ENCODE measurements at regions not wholly inside any gene's neighbourhood (a gene's known extent, or its start where the extent isn't known, plus 50 kb on each side); places are given as distances from the start of the nearest gene placed in this dataset.

- Histone ChIP-seq H3K9me3 (ENCODE audit: control insufficient read depth in 2 of 3, low read length in 3 of 3) (no peaks in the 10 kb centered on the region), H3K4me3 (ENCODE audit: low read length) (no peak overlapping the region), H3K4me1 (ENCODE audit: control insufficient read depth in 2 of 2, insufficient read depth in 2 of 2, low read length in 2 of 2) (no peaks in the 10 kb centered on the region), H3K27ac (ENCODE audit: low read depth, low read length) (no peak overlapping the region), H3K36me3 (ENCODE audit: control insufficient read depth in 2 of 3, insufficient read depth in 3 of 3, low read length in 3 of 3) (no peaks in the 10 kb centered on the region), H3K27me3 (ENCODE audit: control insufficient read depth in 2 of 2, insufficient read depth in 2 of 2, low read length in 2 of 2) (no peaks in the 10 kb centered on the region)
- Mint-ChIP-seq H3K27me3 (peaks cover 9 to 26% (median 20%) of the 10 kb centered on the region in 5 donors), H3K9me3 (peaks cover 0 to 6% (median 1%) of the 10 kb centered on the region in 11 donors), H3K27ac (no peak overlapping the region), H3K4me1 (peaks cover 0 to 2% (median 0%) of the 10 kb centered on the region in 7 donors), H3K4me3 (no peak overlapping the region), H3K36me3 (no peaks in the 10 kb centered on the region)
- intact Hi-C loops (cut with micrococcal nuclease), result no loop called here
- DNase-seq (no peak), ATAC-seq (no peak)
- ChIA-PET POLR2A (no interaction called here), CTCF (no interaction called here)
Observed at GRCh38 chr4:41410049-41410448, 127.9 kb upstream of the LIMCH1 start.

GRCh38 chr4:41413670-41414411, 124.1 kb upstream of the LIMCH1 start:
- ATAC-seq (no peak), DNase-seq (no peak)
- Histone ChIP-seq H3K4me1 (ENCODE audit: control insufficient read depth in 2 of 2, insufficient read depth in 2 of 2, low read length in 2 of 2) (no peaks in the 10 kb centered on the region), H3K4me3 (ENCODE audit: low read length) (no peak overlapping the region), H3K27ac (ENCODE audit: low read depth, low read length) (no peak overlapping the region), H3K27me3 (ENCODE audit: control insufficient read depth in 2 of 2, insufficient read depth in 2 of 2, low read length in 2 of 2) (no peaks in the 10 kb centered on the region), H3K9me3 (ENCODE audit: control insufficient read depth in 2 of 3, low read length in 3 of 3) (no peaks in the 10 kb centered on the region), H3K36me3 (ENCODE audit: control insufficient read depth in 2 of 3, insufficient read depth in 3 of 3, low read length in 3 of 3) (no peaks in the 10 kb centered on the region)
- no peak overlapping the region for H3K4me3 Mint-ChIP-seq
- peaks cover 0 to 6% (median 1%) of the 10 kb centered on the region in 11 donors for H3K9me3 Mint-ChIP-seq
- POLR2A ChIA-PET, result no interaction called here
- intact Hi-C loops (cut with micrococcal nuclease), result no loop called here
- peaks cover 9 to 32% (median 26%) of the 10 kb centered on the region in 5 donors for H3K27me3 Mint-ChIP-seq
- no peak overlapping the region for H3K27ac Mint-ChIP-seq
- CTCF ChIA-PET, result no interaction called here
- peaks cover 0 to 2% (median 0%) of the 10 kb centered on the region in 7 donors for H3K4me1 Mint-ChIP-seq
- no peaks in the 10 kb centered on the region for H3K36me3 Mint-ChIP-seq

- Histone ChIP-seq H3K9me3 (ENCODE audit: control insufficient read depth in 2 of 3, low read length in 3 of 3) (no peaks in the 10 kb centered on the region), H3K4me1 (ENCODE audit: control insufficient read depth in 2 of 2, insufficient read depth in 2 of 2, low read length in 2 of 2) (no peaks in the 10 kb centered on the region), H3K36me3 (ENCODE audit: control insufficient read depth in 2 of 3, insufficient read depth in 3 of 3, low read length in 3 of 3) (no peaks in the 10 kb centered on the region), H3K27ac (ENCODE audit: low read depth, low read length) (no peak overlapping the region), H3K4me3 (ENCODE audit: low read length) (no peak overlapping the region), H3K27me3 (ENCODE audit: control insufficient read depth in 2 of 2, insufficient read depth in 2 of 2, low read length in 2 of 2) (no peaks in the 10 kb centered on the region)
- Mint-ChIP-seq H3K27ac (no peak overlapping the region), H3K4me3 (no peak overlapping the region), H3K36me3 (no peaks in the 10 kb centered on the region), H3K27me3 (peaks cover 9 to 32% (median 26%) of the 10 kb centered on the region in 5 donors), H3K4me1 (peaks cover 0 to 2% (median 0%) of the 10 kb centered on the region in 7 donors), H3K9me3 (peaks cover 0 to 6% (median 1%) of the 10 kb centered on the region in 11 donors)
- intact Hi-C loops (cut with micrococcal nuclease), result no loop called here
- no peak for DNase-seq
- CTCF ChIA-PET, result no interaction called here
- ATAC-seq, result no peak
- POLR2A ChIA-PET, result no interaction called here
Observed at GRCh38 chr4:41414412-41414779, 123.6 kb upstream of the LIMCH1 start.

- Mint-ChIP-seq H3K9me3 (peaks cover 0 to 6% (median 0%) of the 10 kb centered on the region in 11 donors), H3K4me1 (no peaks in the 10 kb centered on the region), H3K27me3 (peaks cover 6 to 18% (median 10%) of the 10 kb centered on the region in 5 donors), H3K27ac (no peak overlapping the region), H3K36me3 (no peaks in the 10 kb centered on the region), H3K4me3 (no peak overlapping the region)
- CTCF ChIA-PET, result no interaction called here
- ATAC-seq, result no peak
- Histone ChIP-seq H3K4me3 (ENCODE audit: low read length) (no peak overlapping the region), H3K4me1 (ENCODE audit: control insufficient read depth in 2 of 2, insufficient read depth in 2 of 2, low read length in 2 of 2) (no peaks in the 10 kb centered on the region), H3K27me3 (ENCODE audit: control insufficient read depth in 2 of 2, insufficient read depth in 2 of 2, low read length in 2 of 2) (no peaks in the 10 kb centered on the region), H3K9me3 (ENCODE audit: control insufficient read depth in 2 of 3, low read length in 3 of 3) (no peaks in the 10 kb centered on the region), H3K27ac (ENCODE audit: low read depth, low read length) (no peak overlapping the region), H3K36me3 (ENCODE audit: control insufficient read depth in 2 of 3, insufficient read depth in 3 of 3, low read length in 3 of 3) (no peaks in the 10 kb centered on the region)
- intact Hi-C loops (cut with micrococcal nuclease), result no loop called here
- POLR2A ChIA-PET, result no interaction called here
- no peak for DNase-seq
Observed at GRCh38 chr4:41418444-41418843, 119.5 kb upstream of the LIMCH1 start.

GRCh38 chr4:41420541-41420940, 117.4 kb upstream of the LIMCH1 start:
- H3K27me3 ChIP-seq (ENCODE audit: control insufficient read depth in 2 of 2, insufficient read depth in 2 of 2, low read length in 2 of 2), result no peaks in the 10 kb centered on the region
- DNase-seq (no peak), ATAC-seq (no peak)
- no peak overlapping the region for H3K27ac ChIP-seq (ENCODE audit: low read depth, low read length)
- Mint-ChIP-seq H3K4me1 (no peaks in the 10 kb centered on the region), H3K4me3 (no peak overlapping the region), H3K27me3 (peaks cover 0 to 8% (median 2%) of the 10 kb centered on the region in 5 donors), H3K36me3 (no peaks in the 10 kb centered on the region), H3K9me3 (peaks cover 0 to 6% (median 0%) of the 10 kb centered on the region in 11 donors), H3K27ac (no peak overlapping the region)
- H3K4me3 ChIP-seq (ENCODE audit: low read length), result no peak overlapping the region
- intact Hi-C loops (cut with micrococcal nuclease), result no loop called here
- no peaks in the 10 kb centered on the region for H3K36me3 ChIP-seq (ENCODE audit: control insufficient read depth in 2 of 3, insufficient read depth in 3 of 3, low read length in 3 of 3)
- H3K4me1 ChIP-seq (ENCODE audit: control insufficient read depth in 2 of 2, insufficient read depth in 2 of 2, low read length in 2 of 2), result no peaks in the 10 kb centered on the region
- ChIA-PET CTCF (no interaction called here), POLR2A (no interaction called here)
- no peaks in the 10 kb centered on the region for H3K9me3 ChIP-seq (ENCODE audit: control insufficient read depth in 2 of 3, low read length in 3 of 3)

- Mint-ChIP-seq H3K9me3 (peaks cover 0 to 6% (median 0%) of the 10 kb centered on the region in 11 donors), H3K4me3 (no peak overlapping the region), H3K27ac (no peak overlapping the region), H3K36me3 (no peaks in the 10 kb centered on the region), H3K27me3 (peaks cover 0 to 4% (median 0%) of the 10 kb centered on the region in 5 donors), H3K4me1 (no peaks in the 10 kb centered on the region)
- Histone ChIP-seq H3K27ac (ENCODE audit: low read depth, low read length) (no peak overlapping the region), H3K4me1 (ENCODE audit: control insufficient read depth in 2 of 2, insufficient read depth in 2 of 2, low read length in 2 of 2) (no peaks in the 10 kb centered on the region), H3K4me3 (ENCODE audit: low read length) (no peak overlapping the region), H3K9me3 (ENCODE audit: control insufficient read depth in 2 of 3, low read length in 3 of 3) (no peaks in the 10 kb centered on the region), H3K27me3 (ENCODE audit: control insufficient read depth in 2 of 2, insufficient read depth in 2 of 2, low read length in 2 of 2) (no peaks in the 10 kb centered on the region), H3K36me3 (ENCODE audit: control insufficient read depth in 2 of 3, insufficient read depth in 3 of 3, low read length in 3 of 3) (no peaks in the 10 kb centered on the region)
- intact Hi-C loops (cut with micrococcal nuclease), result no loop called here
- CTCF ChIA-PET, result no interaction called here
- POLR2A ChIA-PET, result no interaction called here
- DNase-seq, result no peak
- no peak for ATAC-seq
Observed at GRCh38 chr4:41423117-41423516, 114.8 kb upstream of the LIMCH1 start.

GRCh38 chr4:41424522-41424921, 113.4 kb upstream of the LIMCH1 start:
- no peaks in the 10 kb centered on the region for H3K36me3 Mint-ChIP-seq
- Histone ChIP-seq H3K27me3 (ENCODE audit: control insufficient read depth in 2 of 2, insufficient read depth in 2 of 2, low read length in 2 of 2) (no peaks in the 10 kb centered on the region), H3K9me3 (ENCODE audit: control insufficient read depth in 2 of 3, low read length in 3 of 3) (no peaks in the 10 kb centered on the region), H3K4me1 (ENCODE audit: control insufficient read depth in 2 of 2, insufficient read depth in 2 of 2, low read length in 2 of 2) (no peaks in the 10 kb centered on the region), H3K36me3 (ENCODE audit: control insufficient read depth in 2 of 3, insufficient read depth in 3 of 3, low read length in 3 of 3) (no peaks in the 10 kb centered on the region), H3K4me3 (ENCODE audit: low read length) (no peak overlapping the region), H3K27ac (ENCODE audit: low read depth, low read length) (no peak overlapping the region)
- no peak for ATAC-seq
- H3K9me3 Mint-ChIP-seq, result peaks cover 0 to 6% (median 0%) of the 10 kb centered on the region in 11 donors
- ChIA-PET CTCF (no interaction called here), POLR2A (no interaction called here)
- intact Hi-C loops (cut with micrococcal nuclease), result no loop called here
- no peak for DNase-seq
- peaks cover 0 to 5% (median 0%) of the 10 kb centered on the region in 5 donors for H3K27me3 Mint-ChIP-seq
- H3K4me1 Mint-ChIP-seq, result no peaks in the 10 kb centered on the region
- H3K27ac Mint-ChIP-seq, result no peak overlapping the region
- H3K4me3 Mint-ChIP-seq, result no peak overlapping the region

Measured in naive thymus-derived CD4-positive, alpha-beta T cell (primary cell).